Mucosa of descending colon (tissue), 3 donors: ENCODE measurements at regions not wholly inside any gene's neighbourhood (a gene's known extent, or its start where the extent isn't known, plus 50 kb on each side); places are given as distances from the start of the nearest gene placed in this dataset.

Source experiments
- ATAC-seq: fragments of 200-7000 bp; cut with Tn5 transposase; one replicate; pipeline ENCODE4 v1.9.1; 2020; ENCODE audit warnings: mild to moderate bottlenecking, moderate library complexity
- DNase-seq, 3 donors: peaks; one replicate each; pipeline ENCODE4 v3.0.0-alpha.2; 2020
- H3K36me3 ChIP-seq: fragments of 200-600 bp; one replicate; pipeline ENCODE4 v1.8.0; 2021; ENCODE audit warnings: low read depth, mild to moderate bottlenecking
- H3K4me1 ChIP-seq: fragments of 200-600 bp; one replicate; pipeline ENCODE4 v1.8.0; 2021; ENCODE audit warnings: low read depth, mild to moderate bottlenecking
- H3K4me3 ChIP-seq: fragments of 200-600 bp; one replicate; pipeline ENCODE4 v1.8.0; 2021; ENCODE audit warnings: mild to moderate bottlenecking
- H3K9me3 ChIP-seq: fragments of 200-600 bp; one replicate; pipeline ENCODE4 v1.8.0; 2021; ENCODE audit warnings: mild to moderate bottlenecking
- intact Hi-C, 2 donors: fragments of 100-400 bp; cut with DNase I in 1 of 2; cut with micrococcal nuclease in 1 of 2; formaldehyde crosslinking; loops; one replicate each; pipeline versions ENCODE4 v1.11.0 to v1.11.1; 2022; cut with DNase I, micrococcal nuclease
- TF ChIP-seq, protein P1 (sequence below): fragments of 200-600 bp; IDR thresholded peaks from one replicate; pipeline ENCODE4 v1.8.0; 2022; ENCODE audit warnings: antibody characterized with exemption, mild to moderate bottlenecking
- donor health status: DM: no; HTN: no; CAD: no; lungs with moderate emphysema.
- donor health status: DM: no; HTN: no; CAD: no.
- donor health status: DM: no; HTN: yes; CAD: no.

DNA sequence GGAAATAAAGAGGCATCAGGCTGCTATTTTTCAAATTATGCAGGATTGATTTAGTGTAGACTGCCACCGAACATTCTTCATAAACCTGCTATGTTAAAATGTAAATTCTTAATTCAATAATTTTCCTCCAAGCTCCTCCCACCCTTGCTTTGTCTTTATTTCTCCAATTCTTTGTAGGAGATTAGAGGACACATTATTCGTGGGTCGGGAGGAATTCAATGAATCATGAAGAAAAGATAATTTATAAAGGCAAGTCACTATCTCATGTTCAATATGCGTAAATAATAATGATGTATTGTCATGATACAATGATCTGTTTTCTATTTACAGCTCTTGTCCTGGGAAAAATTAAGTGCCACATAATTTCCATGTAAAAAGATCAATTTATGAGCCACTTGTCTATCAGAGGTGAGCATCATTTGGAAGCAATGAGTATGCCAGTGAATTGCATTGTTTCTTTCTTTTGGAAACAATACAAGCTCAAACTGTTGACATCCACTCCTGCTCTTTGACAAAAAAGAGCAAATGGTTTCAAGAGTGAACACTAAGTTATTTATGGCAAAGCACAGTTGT, 148.0 kb upstream of the MITF start:
- H3K4me3 ChIP-seq, result no peak overlapping the region
- intact Hi-C loops, result no loop called here
- ATAC-seq, result no peak
- DNase-seq, result no peak
- H3K4me1 ChIP-seq, result no peaks in the 10 kb centered on the region
- peaks cover 10% of the 10 kb centered on the region for H3K9me3 ChIP-seq
- TF ChIP-seq, protein P1, sequence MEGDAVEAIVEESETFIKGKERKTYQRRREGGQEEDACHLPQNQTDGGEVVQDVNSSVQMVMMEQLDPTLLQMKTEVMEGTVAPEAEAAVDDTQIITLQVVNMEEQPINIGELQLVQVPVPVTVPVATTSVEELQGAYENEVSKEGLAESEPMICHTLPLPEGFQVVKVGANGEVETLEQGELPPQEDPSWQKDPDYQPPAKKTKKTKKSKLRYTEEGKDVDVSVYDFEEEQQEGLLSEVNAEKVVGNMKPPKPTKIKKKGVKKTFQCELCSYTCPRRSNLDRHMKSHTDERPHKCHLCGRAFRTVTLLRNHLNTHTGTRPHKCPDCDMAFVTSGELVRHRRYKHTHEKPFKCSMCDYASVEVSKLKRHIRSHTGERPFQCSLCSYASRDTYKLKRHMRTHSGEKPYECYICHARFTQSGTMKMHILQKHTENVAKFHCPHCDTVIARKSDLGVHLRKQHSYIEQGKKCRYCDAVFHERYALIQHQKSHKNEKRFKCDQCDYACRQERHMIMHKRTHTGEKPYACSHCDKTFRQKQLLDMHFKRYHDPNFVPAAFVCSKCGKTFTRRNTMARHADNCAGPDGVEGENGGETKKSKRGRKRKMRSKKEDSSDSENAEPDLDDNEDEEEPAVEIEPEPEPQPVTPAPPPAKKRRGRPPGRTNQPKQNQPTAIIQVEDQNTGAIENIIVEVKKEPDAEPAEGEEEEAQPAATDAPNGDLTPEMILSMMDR, result no peak
- no peaks in the 10 kb centered on the region for H3K36me3 ChIP-seq

DNA sequence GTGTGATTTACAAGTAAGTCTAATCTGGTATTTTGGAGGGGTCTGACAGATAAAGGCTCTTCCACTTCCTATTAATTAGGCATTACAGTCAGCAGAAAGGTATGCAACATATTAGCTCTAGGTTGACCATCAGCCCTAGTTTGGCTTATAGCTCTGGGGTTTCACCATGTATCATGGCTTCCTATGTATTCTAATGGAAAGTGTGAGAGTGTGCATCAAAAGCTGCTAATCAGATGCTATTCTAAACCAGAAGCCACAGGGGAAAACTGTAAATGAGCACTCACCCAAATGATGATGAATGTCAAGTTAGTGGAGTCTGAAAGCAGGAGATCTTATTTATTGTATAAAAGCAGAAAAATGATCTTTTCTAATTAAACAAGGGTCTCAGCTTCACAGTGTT, 149.2 kb upstream of the MITF start:
- H3K9me3 ChIP-seq, result peaks cover 10% of the 10 kb centered on the region
- DNase-seq (no peak), ATAC-seq (no peak)
- intact Hi-C loops, result no loop called here
- H3K36me3 ChIP-seq, result no peaks in the 10 kb centered on the region
- TF ChIP-seq, protein P1, result no peak
- no peaks in the 10 kb centered on the region for H3K4me1 ChIP-seq
- H3K4me3 ChIP-seq, result no peak overlapping the region

GRCh38 chr3:69588170-69588569, 151.1 kb upstream of the MITF start:
- DNase-seq (no peak), ATAC-seq (no peak)
- peaks cover 10% of the 10 kb centered on the region for H3K9me3 ChIP-seq
- intact Hi-C loops, result no loop called here
- H3K36me3 ChIP-seq, result no peaks in the 10 kb centered on the region
- TF ChIP-seq, protein P1, result no peak
- no peaks in the 10 kb centered on the region for H3K4me1 ChIP-seq
- no peak overlapping the region for H3K4me3 ChIP-seq

DNA sequence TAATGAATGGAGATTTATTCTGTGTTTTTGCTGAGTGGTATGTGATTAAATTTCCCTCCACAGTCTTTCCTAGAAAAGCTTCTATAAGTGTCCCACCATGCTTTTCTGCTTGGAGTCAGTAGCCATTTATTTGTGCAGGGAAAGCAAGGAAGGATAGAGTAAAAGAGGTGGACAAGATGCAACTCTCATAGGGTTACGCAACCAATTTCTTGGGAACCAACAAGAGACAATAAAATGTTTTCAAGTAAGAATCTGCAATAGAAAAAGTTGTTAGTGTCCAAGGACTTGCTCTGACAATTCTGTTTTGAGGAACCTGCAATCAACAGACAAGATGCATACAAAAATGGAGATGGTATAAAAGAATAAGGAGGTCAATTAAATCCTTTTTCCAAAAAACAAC, 153.8 kb upstream of the MITF start:
- H3K9me3 ChIP-seq, result peaks cover 10% of the 10 kb centered on the region
- H3K4me1 ChIP-seq, result no peaks in the 10 kb centered on the region
- DNase-seq (no peak), ATAC-seq (no peak)
- TF ChIP-seq, protein P1, result no peak
- H3K36me3 ChIP-seq, result no peaks in the 10 kb centered on the region
- intact Hi-C loops, result no loop called here
- H3K4me3 ChIP-seq, result no peak overlapping the region

DNA sequence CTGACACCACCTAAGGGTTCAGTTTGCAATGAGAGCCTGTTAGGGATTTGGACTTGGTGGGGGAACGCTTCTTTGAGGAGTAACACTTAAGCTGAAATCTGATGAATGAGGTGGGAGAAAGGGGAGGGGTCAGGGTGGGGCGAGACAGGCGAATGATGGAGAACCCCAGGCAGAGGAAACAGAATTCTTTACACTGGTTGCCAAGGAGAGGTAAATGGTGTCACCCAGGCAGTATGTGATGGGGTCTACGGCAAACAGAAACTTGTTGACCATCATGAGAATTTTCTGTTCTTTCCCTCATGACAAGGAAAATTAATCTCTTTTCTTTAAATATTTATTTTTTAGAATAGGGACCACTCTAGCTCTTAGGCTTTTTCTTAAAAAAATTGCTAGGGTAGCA, 157.2 kb upstream of the MITF start:
- Histone ChIP-seq H3K9me3 (peaks cover 2% of the 10 kb centered on the region), H3K4me3 (no peak overlapping the region), H3K36me3 (no peaks in the 10 kb centered on the region), H3K4me1 (no peaks in the 10 kb centered on the region)
- no peak for DNase-seq
- ATAC-seq, result no peak
- TF ChIP-seq, protein P1, result no peak
- intact Hi-C loops, result no loop called here
